KMS-11 (cell line): ENCODE measurements at regions not wholly inside any gene's neighbourhood (a gene's known extent, or its start where the extent isn't known, plus 50 kb on each side); places are given as distances from the start of the nearest gene placed in this dataset.

Experiments
- H2AFZ ChIP-seq: fragments of 200-600 bp; sonication (generic); 2 replicates; pipeline ENCODE4 v1.6.1; 2016; ENCODE audit warnings: antibody characterized with exemption, mixed run types, low read depth
- H3K27ac ChIP-seq: fragments of 200-600 bp; sonication (generic); 2 replicates; pipeline ENCODE4 v1.6.1; 2016; ENCODE audit warnings: mild to moderate bottlenecking, mixed run types
- H3K27me3 ChIP-seq: fragments of 200-600 bp; sonication (generic); 2 replicates; pipeline ENCODE4 v1.6.1; 2017; ENCODE audit warnings: mild to moderate bottlenecking, low read depth, mixed run types, moderate library complexity; ENCODE audit not compliant: insufficient read depth
- H3K36me3 ChIP-seq: fragments of 200-600 bp; sonication (generic); 2 replicates; pipeline ENCODE4 v1.6.1; 2017; ENCODE audit warnings: mild to moderate bottlenecking, mixed run types; ENCODE audit not compliant: insufficient read depth
- H3K4me1 ChIP-seq: fragments of 200-600 bp; sonication (generic); 2 replicates; pipeline ENCODE4 v1.6.1; 2016; ENCODE audit warnings: mild to moderate bottlenecking, low read depth, mixed run types; ENCODE audit not compliant: poor library complexity, severe bottlenecking
- H3K4me2 ChIP-seq: fragments of 200-600 bp; sonication (generic); 2 replicates; pipeline ENCODE4 v1.7.0; 2016; ENCODE audit warnings: mild to moderate bottlenecking, mixed run types
- H3K4me3 ChIP-seq: fragments of 200-600 bp; sonication (generic); IDR thresholded peaks from 2 replicates; pipeline ENCODE4 v1.6.1; 2017; ENCODE audit warnings: low read depth, low read length, mixed read lengths; ENCODE audit not compliant: insufficient read depth
- H3K79me2 ChIP-seq: fragments of 200-600 bp; sonication (generic); 2 replicates; pipeline ENCODE4 v1.6.1; 2016; ENCODE audit warnings: low read depth, mixed run types; ENCODE audit not compliant: insufficient read depth
- H3K9ac ChIP-seq: fragments of 200-600 bp; sonication (generic); 2 replicates; pipeline ENCODE4 v1.6.1; 2016; ENCODE audit warnings: mild to moderate bottlenecking, mixed run types
- H4K20me1 ChIP-seq: fragments of 200-600 bp; sonication (generic); 2 replicates; pipeline ENCODE4 v1.6.1; 2016; ENCODE audit warnings: mild to moderate bottlenecking, mixed run types; ENCODE audit not compliant: insufficient read depth
- TF ChIP-seq, protein P1 (sequence below): fragments of 200-600 bp; sonication (generic); conservative IDR thresholded peaks from 2 replicates; pipeline ENCODE4 v1.6.1; 2017; ENCODE audit warnings: low read depth, mild to moderate bottlenecking, antibody characterized with exemption, low read length, moderate library complexity, mixed read lengths

- Histone ChIP-seq H3K36me3 (no peaks in the 10 kb centered on the region), H3K4me1 (no peaks in the 10 kb centered on the region), H3K9ac (no peak overlapping the region), H2AFZ (no peak overlapping the region), H3K27ac (no peak overlapping the region), H3K79me2 (no peaks in the 10 kb centered on the region), H3K27me3 (no peaks in the 10 kb centered on the region), H3K4me3 (no peak overlapping the region), H3K4me2 (no peak overlapping the region), H4K20me1 (no peaks in the 10 kb centered on the region)
- TF ChIP-seq, protein P1, sequence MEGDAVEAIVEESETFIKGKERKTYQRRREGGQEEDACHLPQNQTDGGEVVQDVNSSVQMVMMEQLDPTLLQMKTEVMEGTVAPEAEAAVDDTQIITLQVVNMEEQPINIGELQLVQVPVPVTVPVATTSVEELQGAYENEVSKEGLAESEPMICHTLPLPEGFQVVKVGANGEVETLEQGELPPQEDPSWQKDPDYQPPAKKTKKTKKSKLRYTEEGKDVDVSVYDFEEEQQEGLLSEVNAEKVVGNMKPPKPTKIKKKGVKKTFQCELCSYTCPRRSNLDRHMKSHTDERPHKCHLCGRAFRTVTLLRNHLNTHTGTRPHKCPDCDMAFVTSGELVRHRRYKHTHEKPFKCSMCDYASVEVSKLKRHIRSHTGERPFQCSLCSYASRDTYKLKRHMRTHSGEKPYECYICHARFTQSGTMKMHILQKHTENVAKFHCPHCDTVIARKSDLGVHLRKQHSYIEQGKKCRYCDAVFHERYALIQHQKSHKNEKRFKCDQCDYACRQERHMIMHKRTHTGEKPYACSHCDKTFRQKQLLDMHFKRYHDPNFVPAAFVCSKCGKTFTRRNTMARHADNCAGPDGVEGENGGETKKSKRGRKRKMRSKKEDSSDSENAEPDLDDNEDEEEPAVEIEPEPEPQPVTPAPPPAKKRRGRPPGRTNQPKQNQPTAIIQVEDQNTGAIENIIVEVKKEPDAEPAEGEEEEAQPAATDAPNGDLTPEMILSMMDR = no peak
Observed at GRCh38 chr18:42412281-42412680, 457.2 kb downstream of the PIK3C3 start.

GRCh38 chr18:42412896-42413295 is 457.9 kb downstream of the PIK3C3 start:
- Histone ChIP-seq H3K4me3 (no peak overlapping the region), H3K27ac (no peak overlapping the region), H4K20me1 (no peaks in the 10 kb centered on the region), H3K9ac (no peak overlapping the region), H3K27me3 (no peaks in the 10 kb centered on the region), H3K4me2 (no peak overlapping the region), H2AFZ (no peak overlapping the region), H3K4me1 (no peaks in the 10 kb centered on the region), H3K36me3 (no peaks in the 10 kb centered on the region), H3K79me2 (no peaks in the 10 kb centered on the region)
- TF ChIP-seq, protein P1 = no peak

DNA sequence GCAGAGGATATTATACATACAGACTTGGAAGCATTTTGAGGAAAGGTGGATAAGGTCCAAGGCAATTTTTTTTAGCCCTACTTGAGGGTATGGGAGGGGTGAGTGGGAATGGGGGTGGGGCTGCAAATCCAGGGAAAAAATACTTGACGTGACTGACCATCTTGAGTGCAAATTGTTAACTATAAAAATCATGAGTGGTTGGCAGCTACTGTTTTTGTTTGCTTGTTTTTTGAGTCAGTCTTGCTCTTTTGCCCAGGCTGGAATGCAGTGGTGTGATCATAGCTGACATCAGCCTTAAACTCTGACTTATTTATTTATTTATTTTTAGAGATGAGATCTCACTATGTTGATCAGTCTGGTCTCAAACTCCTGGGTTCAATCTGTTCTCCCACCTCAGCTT is 458.8 kb downstream of the PIK3C3 start:
- no peak overlapping the region for H3K4me2 ChIP-seq
- H3K9ac ChIP-seq = no peak overlapping the region
- no peaks in the 10 kb centered on the region for H3K4me1 ChIP-seq
- TF ChIP-seq, protein P1 = no peak
- no peak overlapping the region for H3K4me3 ChIP-seq
- H3K27me3 ChIP-seq = no peaks in the 10 kb centered on the region
- H2AFZ ChIP-seq = no peak overlapping the region
- no peaks in the 10 kb centered on the region for H3K79me2 ChIP-seq
- no peaks in the 10 kb centered on the region for H3K36me3 ChIP-seq
- H3K27ac ChIP-seq = no peak overlapping the region
- H4K20me1 ChIP-seq = no peaks in the 10 kb centered on the region

GRCh38 chr18:42414756-42415454 is 459.9 kb downstream of the PIK3C3 start:
- H3K4me1 ChIP-seq = no peaks in the 10 kb centered on the region
- no peaks in the 10 kb centered on the region for H3K79me2 ChIP-seq
- H3K36me3 ChIP-seq = no peaks in the 10 kb centered on the region
- H3K4me3 ChIP-seq = no peak overlapping the region
- no peak overlapping the region for H3K9ac ChIP-seq
- H3K4me2 ChIP-seq = no peak overlapping the region
- TF ChIP-seq, protein P1 = no peak
- H2AFZ ChIP-seq = no peak overlapping the region
- H3K27ac ChIP-seq = no peak overlapping the region
- H3K27me3 ChIP-seq = no peaks in the 10 kb centered on the region
- no peaks in the 10 kb centered on the region for H4K20me1 ChIP-seq
